ENCODE measurements at regions not wholly inside any gene's neighbourhood (a gene's known extent, or its start where the extent isn't known, plus 50 kb on each side); places are given as distances from the start of the nearest gene placed in this dataset.

DNA sequence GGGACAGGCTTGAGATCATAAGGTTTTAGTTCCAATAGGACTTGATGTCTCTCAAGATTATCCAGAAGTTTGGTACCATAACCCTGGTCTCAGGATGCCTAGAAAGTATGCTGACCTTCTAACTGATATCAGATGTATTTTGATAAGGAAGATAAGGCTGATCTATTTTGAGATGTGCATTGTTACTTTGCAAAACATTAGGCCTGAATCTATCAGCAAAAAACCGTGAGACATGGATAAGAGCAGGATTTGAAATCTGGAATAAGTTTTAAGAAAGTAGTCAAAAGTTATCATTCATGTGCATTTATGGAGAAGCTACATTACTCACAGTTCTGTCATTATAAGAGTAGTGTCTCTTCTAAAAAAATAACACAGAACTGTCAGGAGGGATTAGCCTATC is 467.1 kb upstream of the HS3ST1 start:
- TF ChIP-seq POLR2AphosphoS5 (IDR thresholded peaks at IDR 0.05), result no peak
- TF ChIP-seq, protein P1, sequence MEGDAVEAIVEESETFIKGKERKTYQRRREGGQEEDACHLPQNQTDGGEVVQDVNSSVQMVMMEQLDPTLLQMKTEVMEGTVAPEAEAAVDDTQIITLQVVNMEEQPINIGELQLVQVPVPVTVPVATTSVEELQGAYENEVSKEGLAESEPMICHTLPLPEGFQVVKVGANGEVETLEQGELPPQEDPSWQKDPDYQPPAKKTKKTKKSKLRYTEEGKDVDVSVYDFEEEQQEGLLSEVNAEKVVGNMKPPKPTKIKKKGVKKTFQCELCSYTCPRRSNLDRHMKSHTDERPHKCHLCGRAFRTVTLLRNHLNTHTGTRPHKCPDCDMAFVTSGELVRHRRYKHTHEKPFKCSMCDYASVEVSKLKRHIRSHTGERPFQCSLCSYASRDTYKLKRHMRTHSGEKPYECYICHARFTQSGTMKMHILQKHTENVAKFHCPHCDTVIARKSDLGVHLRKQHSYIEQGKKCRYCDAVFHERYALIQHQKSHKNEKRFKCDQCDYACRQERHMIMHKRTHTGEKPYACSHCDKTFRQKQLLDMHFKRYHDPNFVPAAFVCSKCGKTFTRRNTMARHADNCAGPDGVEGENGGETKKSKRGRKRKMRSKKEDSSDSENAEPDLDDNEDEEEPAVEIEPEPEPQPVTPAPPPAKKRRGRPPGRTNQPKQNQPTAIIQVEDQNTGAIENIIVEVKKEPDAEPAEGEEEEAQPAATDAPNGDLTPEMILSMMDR (IDR thresholded peaks at IDR 0.05 in 8 of 11, conservative IDR thresholded peaks at IDR 0.05 in 3 of 11), result no peak
- no peak for TF ChIP-seq POLR2A (IDR thresholded peaks at IDR 0.05)
- Histone ChIP-seq H3K36me3 (no peaks in the 10 kb centered on the region), H3K4me1 (no peaks in the 10 kb centered on the region), H3K27me3 (replicated peaks in 1 of 7) (no peaks in the 10 kb centered on the region), H3K27ac (no peak overlapping the region), H3K4me3 (no peak overlapping the region), H3K9me3 (peaks cover 0 to 21% (median 15%) of the 10 kb centered on the region in 8 donors)
- DNase-seq, result no peak
- intact Hi-C loops (cut with DNase I; ENCODE audit: low total_unique reads), result no loop called here
- 46 to 68% (median 60%) methylated on average over 1 of the region's 1 CpG for WGBS, 5 donors

DNA sequence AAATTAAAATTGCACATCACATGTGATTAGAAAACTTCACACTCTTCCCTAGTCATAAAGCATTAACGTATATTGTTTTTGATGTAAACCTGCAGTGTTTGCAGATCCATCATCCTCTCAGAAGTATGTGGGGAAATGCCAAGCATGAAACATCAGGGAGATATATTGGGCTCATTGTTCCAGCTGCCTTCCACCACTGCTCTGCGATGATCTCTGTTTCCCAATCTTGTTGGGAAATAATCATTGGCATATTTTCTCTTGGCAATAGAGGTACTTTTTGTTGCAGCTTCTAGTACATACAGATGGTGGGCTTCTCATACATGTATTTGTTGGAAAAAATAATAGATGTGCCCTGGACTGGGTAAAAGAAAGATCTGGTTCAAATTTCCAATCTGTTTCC is 466.3 kb upstream of the HS3ST1 start:
- 39 to 87% (median 83%) methylated on average over 2 of the region's 2 CpGs for WGBS, 5 donors
- H3K4me1 ChIP-seq, result no peaks in the 10 kb centered on the region
- intact Hi-C loops (cut with DNase I; ENCODE audit: low total_unique reads), result no loop called here
- TF ChIP-seq, protein P1 (IDR thresholded peaks at IDR 0.05 in 8 of 11, conservative IDR thresholded peaks at IDR 0.05 in 3 of 11), result no peak
- TF ChIP-seq POLR2A (IDR thresholded peaks at IDR 0.05) (no peak), POLR2AphosphoS5 (IDR thresholded peaks at IDR 0.05) (no peak)
- no peak overlapping the region for H3K4me3 ChIP-seq
- H3K27ac ChIP-seq, result no peak overlapping the region
- H3K9me3 ChIP-seq, result peaks cover 0 to 21% (median 15%) of the 10 kb centered on the region in 8 donors
- no peaks in the 10 kb centered on the region for H3K27me3 ChIP-seq (replicated peaks in 1 of 7)
- no peaks in the 10 kb centered on the region for H3K36me3 ChIP-seq
- DNase-seq, result no peak

DNA sequence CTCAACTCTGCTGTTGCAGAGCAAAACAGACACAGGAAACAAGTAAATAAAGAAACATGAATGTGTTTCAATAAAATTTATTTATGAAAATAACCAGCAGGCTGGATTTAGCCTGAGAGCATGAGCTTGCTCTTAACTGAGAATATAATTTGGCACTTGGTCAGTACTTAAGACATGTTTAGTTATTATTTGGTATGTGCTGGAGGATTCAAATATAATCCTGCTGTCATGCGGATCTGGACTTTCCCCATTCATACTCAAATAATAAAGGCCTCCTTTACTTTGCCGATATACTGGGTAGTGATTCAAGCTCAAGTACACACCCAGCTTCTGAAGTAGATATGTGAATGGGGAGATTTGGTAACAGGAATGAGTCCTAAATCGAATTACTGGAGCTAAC is 465.5 kb upstream of the HS3ST1 start:
- no peak overlapping the region for H3K27ac ChIP-seq
- intact Hi-C loops (cut with DNase I; ENCODE audit: low total_unique reads), result no loop called here
- no peak overlapping the region for H3K4me3 ChIP-seq
- DNase-seq, result no peak
- no peaks in the 10 kb centered on the region for H3K4me1 ChIP-seq
- no peaks in the 10 kb centered on the region for H3K36me3 ChIP-seq
- 74 to 86% (median 82%) methylated on average over 3 of the region's 3 CpGs for WGBS, 5 donors
- H3K9me3 ChIP-seq, result peaks cover 0 to 20% (median 15%) of the 10 kb centered on the region in 8 donors
- TF ChIP-seq POLR2AphosphoS5 (IDR thresholded peaks at IDR 0.05) (no peak), POLR2A (IDR thresholded peaks at IDR 0.05) (no peak)
- TF ChIP-seq, protein P1 (IDR thresholded peaks at IDR 0.05 in 8 of 11, conservative IDR thresholded peaks at IDR 0.05 in 3 of 11), result no peak
- H3K27me3 ChIP-seq (replicated peaks in 1 of 7), result no peaks in the 10 kb centered on the region

GRCh38 chr4:11889099-11889498 is 460.4 kb upstream of the HS3ST1 start:
- no peaks in the 10 kb centered on the region for H3K4me1 ChIP-seq
- H3K27me3 ChIP-seq (replicated peaks in 1 of 7), result no peaks in the 10 kb centered on the region
- H3K9me3 ChIP-seq, result peaks cover 0 to 2% (median 0%) of the 10 kb centered on the region in 8 donors
- H3K4me3 ChIP-seq, result no peak overlapping the region
- TF ChIP-seq, protein P1 (IDR thresholded peaks at IDR 0.05 in 8 of 11, conservative IDR thresholded peaks at IDR 0.05 in 3 of 11), result no peak
- TF ChIP-seq POLR2AphosphoS5 (IDR thresholded peaks at IDR 0.05) (no peak), POLR2A (IDR thresholded peaks at IDR 0.05) (no peak)
- DNase-seq, result no peak
- WGBS, 5 donors, result 76 to 92% (median 82%) methylated on average over 2 of the region's 2 CpGs
- H3K27ac ChIP-seq, result no peak overlapping the region
- intact Hi-C loops (cut with DNase I; ENCODE audit: low total_unique reads), result no loop called here
- no peaks in the 10 kb centered on the region for H3K36me3 ChIP-seq
